Stimulated activated CD8-positive, alpha-beta memory T cell treated with anti-CD3 and anti-CD28 coated beads, Interleukin-12 subunit alpha, Interleukin-12 subunit beta, amount 100 ng/mL, for 4 hours (primary cell): ENCODE measurements at regions not wholly inside any gene's neighbourhood (a gene's known extent, or its start where the extent isn't known, plus 50 kb on each side); places are given as distances from the start of the nearest gene placed in this dataset.
"Not testable (repeated sequence)": the region's sequence is repeated elsewhere in the genome, so short reads cannot be mapped to it uniquely, and the experiment has no call there.

ENCODE experiments used
- DNase-seq: peaks from one replicate; pipeline ENCODE4 v3.0.0-alpha.2; 2020; ENCODE audit warnings: low read depth

- DNase-seq = no peak
Observed at GRCh38 chr10:9853405-9854355, 1164.0 kb upstream of the CELF2 start.

DNA sequence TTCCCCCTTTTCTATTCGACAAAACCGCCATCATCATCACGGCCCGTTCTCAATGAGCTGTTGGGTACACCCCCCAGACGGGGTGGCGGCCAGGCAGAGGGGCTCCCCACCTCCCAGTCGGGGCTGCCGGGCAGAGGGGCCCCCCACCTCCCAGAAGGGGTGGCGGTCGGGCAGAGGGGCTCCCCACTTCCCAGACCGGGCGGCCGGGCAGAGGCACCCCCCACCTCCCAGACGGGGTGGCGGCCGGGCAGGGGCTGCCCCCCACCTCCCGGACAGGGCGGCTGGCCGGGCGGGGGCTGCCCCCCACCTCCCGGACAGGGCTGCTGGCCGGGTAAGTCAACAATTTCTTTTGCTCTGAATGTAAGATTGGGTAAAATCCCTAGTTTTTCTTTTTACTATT, 1162.2 kb upstream of the CELF2 start:
- DNase-seq = not testable (repeated sequence)

DNA sequence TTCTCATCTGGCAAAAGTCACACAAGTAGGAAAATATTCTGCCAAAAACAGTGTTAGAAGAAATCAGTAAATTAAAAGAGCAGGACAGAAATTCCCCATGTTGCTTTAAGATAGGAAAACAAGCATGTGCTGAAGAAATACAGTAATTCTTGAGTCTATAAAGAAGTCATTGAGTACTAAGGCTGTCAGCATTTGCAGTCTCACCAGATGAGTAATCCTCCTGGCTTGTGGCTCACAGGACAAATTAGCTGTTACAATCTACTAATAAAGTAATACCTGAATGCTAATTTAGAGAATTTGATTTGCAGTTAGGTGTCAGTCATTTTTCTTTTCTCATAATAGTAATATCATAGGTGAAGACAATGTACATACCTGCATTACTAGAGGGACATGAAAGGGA, 1158.9 kb upstream of the CELF2 start:
- no peak for DNase-seq

DNA sequence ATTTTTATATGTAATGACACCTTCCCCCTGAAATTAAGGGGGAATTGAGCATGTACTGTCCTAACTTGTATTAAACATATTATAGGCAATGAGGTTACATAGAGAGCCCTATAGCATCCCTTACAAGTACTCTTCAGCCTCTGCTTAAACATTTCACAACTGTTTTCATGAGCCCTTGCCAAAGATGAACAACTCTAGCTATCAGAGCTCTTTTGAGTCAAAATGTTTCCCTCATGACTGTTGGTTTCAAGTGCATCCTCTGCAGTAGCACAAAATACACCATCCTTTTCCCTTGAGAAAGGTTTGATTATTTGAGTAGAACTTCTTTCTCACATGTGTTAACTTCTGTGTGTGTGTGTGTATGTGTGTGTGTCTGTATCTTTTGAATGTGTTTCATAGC, 1157.6 kb upstream of the CELF2 start:
- no peak for DNase-seq

GRCh38 chr10:9863559-9864121, 1154.0 kb upstream of the CELF2 start:
- no peak for DNase-seq

- no peak for DNase-seq
Observed at GRCh38 chr10:9868499-9868898, 1149.2 kb upstream of the CELF2 start.

GRCh38 chr10:9869205-9869604, 1148.5 kb upstream of the CELF2 start:
- DNase-seq = no peak

GRCh38 chr10:9869606-9870176, 1148.0 kb upstream of the CELF2 start:
- DNase-seq = no peak

- DNase-seq = no peak
Observed at GRCh38 chr10:9875353-9875752, 1142.3 kb upstream of the CELF2 start.

- no peak for DNase-seq
Observed at GRCh38 chr10:9877978-9878377, 1139.7 kb upstream of the CELF2 start.

- no peak for DNase-seq
Observed at GRCh38 chr10:9878383-9878782, 1139.3 kb upstream of the CELF2 start.

GRCh38 chr10:9885761-9886160, 1131.9 kb upstream of the CELF2 start:
- no peak for DNase-seq

- no peak for DNase-seq
Observed at GRCh38 chr10:9886772-9887171, 1130.9 kb upstream of the CELF2 start.

DNA sequence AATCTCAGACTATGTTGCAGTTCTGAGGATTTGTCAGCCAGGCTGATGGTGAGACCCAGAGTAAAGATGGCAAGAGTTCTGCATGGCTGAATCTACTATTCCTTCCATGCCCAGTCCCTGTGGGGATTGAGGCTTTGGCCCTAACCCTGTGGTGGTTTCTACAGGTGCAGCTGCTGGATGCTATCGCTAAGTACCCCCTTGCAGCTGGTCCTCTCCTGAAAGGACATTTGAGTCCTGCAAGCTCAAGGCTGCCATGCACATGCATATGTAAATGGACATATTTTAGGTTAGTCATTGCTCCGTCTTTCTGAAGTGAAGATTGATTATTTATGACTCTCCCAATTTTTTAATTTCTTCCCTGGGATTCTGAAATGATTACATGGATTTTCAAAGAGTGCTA, 1122.2 kb upstream of the CELF2 start:
- no peak for DNase-seq

DNA sequence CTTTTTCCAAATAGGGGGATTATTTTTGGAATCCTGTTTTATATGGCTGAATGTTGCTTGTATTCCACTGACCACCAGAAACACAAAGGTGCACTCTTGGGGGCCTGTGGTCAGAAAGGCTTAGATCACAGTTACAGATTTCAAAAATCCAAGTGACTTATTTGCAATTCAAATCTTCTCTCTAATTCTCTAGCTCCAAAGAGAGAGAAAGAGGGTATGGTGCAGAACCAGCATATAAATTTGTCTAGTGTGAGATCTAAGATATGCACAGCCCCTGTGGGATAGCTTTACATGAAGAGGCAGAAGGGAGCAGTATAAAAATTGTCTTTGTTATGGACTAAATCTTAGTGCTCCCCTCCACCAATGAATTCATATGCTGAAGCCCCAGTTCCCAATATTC, 1121.7 kb upstream of the CELF2 start:
- no peak for DNase-seq

DNA sequence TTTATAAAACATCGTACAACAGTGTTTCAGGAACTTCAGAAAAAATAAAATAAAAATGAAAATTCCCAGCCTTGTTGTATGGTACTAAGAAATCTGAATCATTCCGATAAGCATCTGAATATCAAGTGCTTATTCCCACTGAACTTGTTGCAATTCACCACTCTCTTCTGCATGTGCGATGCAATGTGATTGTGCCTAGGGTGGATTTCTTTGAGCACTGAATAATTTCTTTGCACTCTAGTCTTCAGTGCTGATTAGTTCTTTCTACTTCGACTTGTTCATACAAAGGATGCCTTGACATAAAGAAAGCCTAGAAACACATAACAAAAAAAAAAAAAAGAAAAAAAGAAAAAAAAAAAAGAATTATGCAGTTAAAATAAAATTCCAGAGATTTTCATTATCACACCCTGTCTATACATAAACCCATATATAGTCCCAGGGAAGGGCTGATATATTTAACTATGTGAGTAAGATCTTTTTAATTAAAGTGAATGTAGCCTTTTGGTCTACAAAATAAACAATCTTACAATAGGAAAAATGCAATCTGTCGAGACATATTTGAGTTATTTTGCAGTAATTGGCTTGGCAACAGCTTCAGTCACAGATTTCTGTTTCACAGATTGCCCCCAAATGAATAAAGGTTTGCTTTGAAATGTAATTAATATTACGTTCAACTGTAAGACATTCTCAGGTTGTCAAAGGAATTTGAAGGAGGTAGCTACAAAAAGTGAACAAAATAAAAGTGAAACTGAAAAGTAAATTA, 1118.9 kb upstream of the CELF2 start:
- DNase-seq = no peak

GRCh38 chr10:9900751-9901150, 1116.9 kb upstream of the CELF2 start:
- DNase-seq = no peak

DNA sequence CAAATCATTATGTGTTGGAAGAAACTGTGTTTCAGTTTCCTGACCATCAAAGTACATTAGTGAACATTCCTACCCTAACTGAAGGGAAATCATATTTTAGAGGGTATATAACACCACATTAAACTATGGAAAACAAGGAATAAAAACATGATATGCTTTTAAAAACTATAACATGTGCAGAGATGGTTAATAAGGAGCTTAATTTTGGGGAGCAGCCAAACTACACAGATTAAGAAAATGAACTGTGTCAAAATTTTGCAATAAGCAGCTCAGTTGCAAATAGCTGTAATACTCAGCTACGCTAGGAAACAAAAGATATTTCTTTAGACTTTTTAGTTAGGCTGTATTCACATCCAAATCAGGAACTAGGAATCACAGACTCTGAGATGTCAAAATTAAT, 1115.7 kb upstream of the CELF2 start:
- DNase-seq = no peak

GRCh38 chr10:9910446-9910845, 1107.2 kb upstream of the CELF2 start:
- DNase-seq = no peak

GRCh38 chr10:9911488-9911887, 1106.2 kb upstream of the CELF2 start:
- no peak for DNase-seq

- no peak for DNase-seq
Observed at GRCh38 chr10:9913876-9914514, 1103.7 kb upstream of the CELF2 start.

GRCh38 chr10:9921544-9921943, 1096.1 kb upstream of the CELF2 start:
- no peak for DNase-seq
